ENCODE measurements at regions not wholly inside any gene's neighbourhood (a gene's known extent, or its start where the extent isn't known, plus 50 kb on each side); places are given as distances from the start of the nearest gene placed in this dataset.

- no peak overlapping the region for H4K91ac ChIP-seq (ENCODE audit: insufficient read depth, low read depth, low read length)
- ChIA-PET CTCF (no interaction called here), POLR2A (ENCODE audit: unreplicated experiment) (no interaction called here)
- no peaks in the 10 kb centered on the region for H3K4me1 ChIP-seq (ENCODE audit: control insufficient read depth, insufficient read depth, low read length)
- H3K23ac ChIP-seq (ENCODE audit: low read depth, low read length) = no peak overlapping the region
- no peak overlapping the region for H3K56ac ChIP-seq (ENCODE audit: extremely low read depth, insufficient read depth, low read length)
- no peak overlapping the region for H3K18ac ChIP-seq (ENCODE audit: low read depth, low read length)
- H2AFZ ChIP-seq (replicated peaks; ENCODE audit: low read length, poor library complexity) = no peak overlapping the region
- dilution Hi-C loops (cut with HindIII; ENCODE audit: low sequenced_read_pairs, unreplicated experiment) (no loop called here), in situ Hi-C loops (cut with MboI; ENCODE audit: low sequenced_read_pairs) (no loop called here), intact Hi-C loops (cut with micrococcal nuclease) (no loop called here)
- no peak overlapping the region for H2BK120ac ChIP-seq (ENCODE audit: low read depth, low read length)
- H3K79me1 ChIP-seq (ENCODE audit: low read depth in 1 of 2, low read length in 2 of 2) = no peaks in the 10 kb centered on the region
- H3K9ac ChIP-seq (ENCODE audit: low read depth, low read length) = no peak overlapping the region
- no peak overlapping the region for H2BK5ac ChIP-seq (ENCODE audit: low read depth, low read length, poor library complexity, severe bottlenecking)
- H3K27me3 ChIP-seq (ENCODE audit: control insufficient read depth, insufficient read depth, low read length) = no peaks in the 10 kb centered on the region
- no peak overlapping the region for H3K4ac ChIP-seq (ENCODE audit: low read depth, low read length)
- DNase-seq (no peak), ATAC-seq (ENCODE audit: low read depth) (no peak)
- H2AK9ac ChIP-seq (replicated peaks; ENCODE audit: low read depth, low read length, poor library complexity) = no peak overlapping the region
- H3K9me1 ChIP-seq (ENCODE audit: insufficient read depth, low read length) = no peaks in the 10 kb centered on the region
- TF ChIP-seq MAFK (IDR thresholded peaks at IDR 0.05; ENCODE audit: low read depth, low read length) (no peak), ELK1 (IDR thresholded peaks at IDR 0.05; ENCODE audit: borderline replicate concordance, low read depth, low read length) (no peak), RAD21 (IDR thresholded peaks at IDR 0.05; ENCODE audit: low read length) (no peak), CEBPB (IDR thresholded peaks at IDR 0.05; ENCODE audit: low read depth, low read length) (no peak), USF2 (IDR thresholded peaks at IDR 0.05; ENCODE audit: low read depth, low read length) (no peak), CHD1 (IDR thresholded peaks at IDR 0.05; ENCODE audit: low read depth, low read length) (no peak), POLR2A (IDR thresholded peaks at IDR 0.05; ENCODE audit: low read depth, low read length) (no peak), CTCF (conservative IDR thresholded peaks at IDR 0.05; ENCODE audit: low read depth, low read length) (no peak), FOS (IDR thresholded peaks at IDR 0.05; ENCODE audit: low read depth, low read length) (no peak)
- no peak overlapping the region for H3K4me2 ChIP-seq (ENCODE audit: low read depth, low read length)
- H3K14ac ChIP-seq (replicated peaks; ENCODE audit: low read depth, low read length) = no peak overlapping the region
- no peaks in the 10 kb centered on the region for H3K36me3 ChIP-seq (ENCODE audit: control insufficient read depth, insufficient read depth, low read length)
- H4K8ac ChIP-seq (ENCODE audit: low read depth in 2 of 2, low read length in 2 of 2) = no peak overlapping the region
- H2AK5ac ChIP-seq (ENCODE audit: low read depth, low read length) = no peak overlapping the region
- no peak overlapping the region for H3K27ac ChIP-seq (ENCODE audit: insufficient read depth, low read length)
- no peak overlapping the region for H3K4me3 ChIP-seq (ENCODE audit: insufficient read depth, low read depth, low read length)
- WGBS, 2 experiments (ENCODE audit: extremely low coverage in 2 of 2, insufficient read length in 1 of 2) = no CpG with 5 or more reads among the region's 1 CpG
- H3K9me3 ChIP-seq (ENCODE audit: control insufficient read depth, insufficient read depth, low read length) = no peaks in the 10 kb centered on the region
- no peak overlapping the region for H2BK20ac ChIP-seq (ENCODE audit: low read depth, low read length)
- H4K5ac ChIP-seq (ENCODE audit: low read depth, low read length) = no peak overlapping the region
- BruUV-seq (replicated peaks) = no TSS peak
- H4K20me1 ChIP-seq (ENCODE audit: insufficient read depth, low read length) = no peaks in the 10 kb centered on the region
- no peak overlapping the region for H2BK15ac ChIP-seq (ENCODE audit: low read depth, low read length)
Observed at GRCh38 chr2:180150606-180151005, 143.5 kb upstream of the CWC22 start.
